Sigmoid colon (tissue), 6 donors: ENCODE measurements at regions not wholly inside any gene's neighbourhood (a gene's known extent, or its start where the extent isn't known, plus 50 kb on each side); places are given as distances from the start of the nearest gene placed in this dataset.

Source experiments
- DNase-seq: peaks from one replicate; pipeline ENCODE4 v3.0.0-alpha.2; 2019
- H3K27ac ChIP-seq, 4 donors: fragments of 200-600 bp; sonication (generic); one replicate each; pipeline ENCODE4 v1.5.1; 2016 to 2019; ENCODE audit warnings: mild to moderate bottlenecking in 1 of 4
- H3K27me3 ChIP-seq, 3 donors: fragments of 200-600 bp; sonication (generic); one replicate each; pipeline ENCODE4 v1.5.1; 2019; ENCODE audit warnings: mild to moderate bottlenecking in 1 of 3
- H3K36me3 ChIP-seq, 4 donors: fragments of 200-600 bp; sonication (generic); one replicate each; pipeline ENCODE4 v1.5.1; 2016 to 2019
- H3K4me1 ChIP-seq, 4 donors: fragments of 200-600 bp; sonication (generic); one replicate each; pipeline ENCODE4 v1.5.1; 2017 to 2019
- H3K4me3 ChIP-seq, 4 donors: fragments of 200-600 bp; sonication (generic); one replicate each; pipeline ENCODE4 v1.5.1; 2017 to 2019; ENCODE audit warnings: mild to moderate bottlenecking in 2 of 4, moderate library complexity in 1 of 4
- H3K9me3 ChIP-seq, 4 donors: fragments of 200-600 bp in 3 of 4; sonication (generic) in 3 of 4; one replicate each; pipeline versions ENCODE4 v1.5.1 to v1.6.1; 2013 to 2019
- CTCF ChIP-seq, 4 experiments: fragments of 450-650 bp in 3 of 4; fragments of 200-600 bp in 1 of 4; IDR thresholded peaks; one replicate each; pipeline ENCODE4 v1.5.1; 2016 to 2019; ENCODE audit warnings: antibody characterized with exemption in 4 of 4, mild to moderate bottlenecking in 3 of 4, moderate library complexity in 2 of 4
- EP300 ChIP-seq, 4 donors: sonication (generic); formaldehyde crosslinking; IDR thresholded peaks; one replicate each; pipeline ENCODE4 v1.6.1; 2017; ENCODE audit warnings: antibody characterized with exemption in 4 of 4
- POLR2A ChIP-seq, 2 donors: fragments of 450-650 bp; IDR thresholded peaks; one replicate each; pipeline ENCODE4 v1.6.1; 2016; ENCODE audit warnings: antibody characterized with exemption in 2 of 2, mild to moderate bottlenecking in 2 of 2, moderate library complexity in 2 of 2
- POLR2AphosphoS5 ChIP-seq, 4 donors: sonication (generic); formaldehyde crosslinking; IDR thresholded peaks; one replicate each; pipeline ENCODE4 v1.6.1; 2017; ENCODE audit warnings: antibody characterized with exemption in 4 of 4
- WGBS, 2 donors: extraction: QIAGEN DNeasy Blood & Tissue Kit; methylation state at CpG; one replicate each; pipeline ENCODE4 v1.1.7; 2013; 5-methylcytosine and 5-hydroxymethylcytosine counted together
- intact Hi-C: fragments of 100-400 bp; cut with DNase I; formaldehyde crosslinking; loops from one replicate; pipeline ENCODE4 v1.15.1; 2023
- donor health status: healthy with polysubstance abuse.
- donor health status: healthy.

- DNase-seq: no peak
- TF ChIP-seq CTCF (IDR thresholded peaks at IDR 0.05): no peak
- TF ChIP-seq POLR2A (IDR thresholded peaks at IDR 0.05): no peak
- no peak for TF ChIP-seq EP300 (IDR thresholded peaks at IDR 0.05)
- no peak for TF ChIP-seq POLR2AphosphoS5 (IDR thresholded peaks at IDR 0.05)
- 88 to 89% methylated on average over 5 of the region's 5 CpGs for WGBS, 2 donors
- Histone ChIP-seq H3K27me3 (no peaks in the 10 kb centered on the region), H3K4me3 (no peak overlapping the region), H3K4me1 (no peaks in the 10 kb centered on the region), H3K27ac (no peak overlapping the region), H3K36me3 (no peaks in the 10 kb centered on the region), H3K9me3 (no peaks in the 10 kb centered on the region)
- intact Hi-C loops: no loop called here
Observed at GRCh38 chr1:224529844-224530243, 86.3 kb upstream of the CNIH3 start.

- 76 to 88% methylated on average over 6 of the region's 6 CpGs for WGBS, 2 donors
- H3K27me3 ChIP-seq: no peaks in the 10 kb centered on the region
- intact Hi-C loops: no loop called here
- TF ChIP-seq CTCF (IDR thresholded peaks at IDR 0.05) (no peak), POLR2AphosphoS5 (IDR thresholded peaks at IDR 0.05) (no peak), EP300 (IDR thresholded peaks at IDR 0.05) (no peak), POLR2A (IDR thresholded peaks at IDR 0.05) (no peak)
- H3K36me3 ChIP-seq: no peaks in the 10 kb centered on the region
- no peaks in the 10 kb centered on the region for H3K4me1 ChIP-seq
- no peak overlapping the region for H3K4me3 ChIP-seq
- no peak for DNase-seq
- H3K27ac ChIP-seq: no peak overlapping the region
- no peaks in the 10 kb centered on the region for H3K9me3 ChIP-seq
Observed at GRCh38 chr1:224533517-224533916, 82.6 kb upstream of the CNIH3 start.

- no peak overlapping the region for H3K27ac ChIP-seq
- no peak overlapping the region for H3K4me3 ChIP-seq
- H3K4me1 ChIP-seq: no peaks in the 10 kb centered on the region
- DNase-seq: no peak
- H3K36me3 ChIP-seq: no peaks in the 10 kb centered on the region
- intact Hi-C loops: no loop called here
- H3K27me3 ChIP-seq: no peaks in the 10 kb centered on the region
- no peak for TF ChIP-seq CTCF (IDR thresholded peaks at IDR 0.05)
- TF ChIP-seq EP300 (IDR thresholded peaks at IDR 0.05): no peak
- no peak for TF ChIP-seq POLR2AphosphoS5 (IDR thresholded peaks at IDR 0.05)
- no peak for TF ChIP-seq POLR2A (IDR thresholded peaks at IDR 0.05)
- WGBS, 2 donors: 88 to 92% methylated on average over 3 of the region's 3 CpGs
- H3K9me3 ChIP-seq: no peaks in the 10 kb centered on the region
Observed at GRCh38 chr1:224534731-224535130, 81.4 kb upstream of the CNIH3 start.

GRCh38 chr1:224535641-224536040 lies 80.5 kb upstream of the CNIH3 start:
- Histone ChIP-seq H3K4me1 (no peaks in the 10 kb centered on the region), H3K9me3 (no peaks in the 10 kb centered on the region), H3K36me3 (no peaks in the 10 kb centered on the region), H3K4me3 (no peak overlapping the region), H3K27ac (no peak overlapping the region), H3K27me3 (no peaks in the 10 kb centered on the region)
- no peak for DNase-seq
- 90 to 92% methylated on average over 7 of the region's 7 CpGs for WGBS, 2 donors
- intact Hi-C loops: no loop called here
- TF ChIP-seq POLR2AphosphoS5 (IDR thresholded peaks at IDR 0.05) (no peak), EP300 (IDR thresholded peaks at IDR 0.05) (no peak), POLR2A (IDR thresholded peaks at IDR 0.05) (no peak), CTCF (IDR thresholded peaks at IDR 0.05) (no peak)

- no peaks in the 10 kb centered on the region for H3K27me3 ChIP-seq
- TF ChIP-seq EP300 (IDR thresholded peaks at IDR 0.05): no peak
- no peak for TF ChIP-seq CTCF (IDR thresholded peaks at IDR 0.05)
- no peak for TF ChIP-seq POLR2AphosphoS5 (IDR thresholded peaks at IDR 0.05)
- no peak for TF ChIP-seq POLR2A (IDR thresholded peaks at IDR 0.05)
- intact Hi-C loops: no loop called here
Observed at GRCh38 chr1:224539971-224540370, 76.1 kb upstream of the CNIH3 start.

More at GRCh38 chr1:224539971-224540370, 76.1 kb upstream of the CNIH3 start:
- no peak for DNase-seq
- 44 to 58% methylated on average over 4 of the region's 4 CpGs for WGBS, 2 donors
- Histone ChIP-seq H3K4me3 (no peak overlapping the region), H3K9me3 (no peaks in the 10 kb centered on the region), H3K4me1 (no peaks in the 10 kb centered on the region), H3K36me3 (no peaks in the 10 kb centered on the region), H3K27ac (no peak overlapping the region)
